GM23338 (cell line): ENCODE measurements at regions not wholly inside any gene's neighbourhood (a gene's known extent, or its start where the extent isn't known, plus 50 kb on each side); places are given as distances from the start of the nearest gene placed in this dataset.

Experiments
- JUNB ChIP-seq: IDR thresholded peaks from one replicate; pipeline ENCODE4 v1.6.1; 2016; ENCODE audit warnings: antibody characterized with exemption; ENCODE audit not compliant: unreplicated experiment
- NANOG ChIP-seq: IDR thresholded peaks from 2 replicates; pipeline ENCODE4 v1.6.1; 2016; ENCODE audit warnings: antibody characterized with exemption, borderline replicate concordance
- TF ChIP-seq, protein P1 (sequence below), 2 experiments: fragments of 200-600 bp in 1 of 2; sonication (generic) in 1 of 2; conservative IDR thresholded peaks; 2 replicates each; pipeline versions ENCODE4 v1.5.1 to v1.6.1; 2016 to 2017; ENCODE audit warnings: antibody characterized with exemption in 2 of 2, low read depth in 2 of 2, mild to moderate bottlenecking in 2 of 2, moderate library complexity in 1 of 2
- TF ChIP-seq, protein P2 (sequence below): IDR thresholded peaks from one replicate; pipeline ENCODE4 v1.6.1; 2018; ENCODE audit warnings: antibody characterized with exemption; ENCODE audit not compliant: unreplicated experiment

DNA sequence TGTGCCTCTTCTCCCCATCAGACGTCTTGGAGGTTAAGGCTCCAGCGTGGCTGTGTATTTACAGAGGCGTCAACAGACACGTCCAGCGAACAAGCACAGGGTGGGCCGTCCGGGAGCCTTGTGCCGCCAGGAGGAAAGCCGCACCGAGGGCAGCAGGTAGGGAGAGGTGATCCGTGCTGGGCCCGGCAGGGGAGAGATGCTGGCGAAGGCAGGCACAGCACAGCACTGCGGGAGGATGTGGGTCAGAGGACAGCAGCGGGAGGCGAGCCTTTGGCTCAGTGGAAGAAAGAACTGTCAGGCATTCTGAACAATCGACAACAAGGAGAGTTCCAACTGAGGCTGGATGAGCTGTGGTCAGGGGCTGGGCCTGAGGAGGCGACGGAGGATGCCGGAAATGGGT is 144.1 kb upstream of the TNR start:
- TF ChIP-seq, protein P1, sequence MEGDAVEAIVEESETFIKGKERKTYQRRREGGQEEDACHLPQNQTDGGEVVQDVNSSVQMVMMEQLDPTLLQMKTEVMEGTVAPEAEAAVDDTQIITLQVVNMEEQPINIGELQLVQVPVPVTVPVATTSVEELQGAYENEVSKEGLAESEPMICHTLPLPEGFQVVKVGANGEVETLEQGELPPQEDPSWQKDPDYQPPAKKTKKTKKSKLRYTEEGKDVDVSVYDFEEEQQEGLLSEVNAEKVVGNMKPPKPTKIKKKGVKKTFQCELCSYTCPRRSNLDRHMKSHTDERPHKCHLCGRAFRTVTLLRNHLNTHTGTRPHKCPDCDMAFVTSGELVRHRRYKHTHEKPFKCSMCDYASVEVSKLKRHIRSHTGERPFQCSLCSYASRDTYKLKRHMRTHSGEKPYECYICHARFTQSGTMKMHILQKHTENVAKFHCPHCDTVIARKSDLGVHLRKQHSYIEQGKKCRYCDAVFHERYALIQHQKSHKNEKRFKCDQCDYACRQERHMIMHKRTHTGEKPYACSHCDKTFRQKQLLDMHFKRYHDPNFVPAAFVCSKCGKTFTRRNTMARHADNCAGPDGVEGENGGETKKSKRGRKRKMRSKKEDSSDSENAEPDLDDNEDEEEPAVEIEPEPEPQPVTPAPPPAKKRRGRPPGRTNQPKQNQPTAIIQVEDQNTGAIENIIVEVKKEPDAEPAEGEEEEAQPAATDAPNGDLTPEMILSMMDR (conservative IDR thresholded peaks at IDR 0.05; ENCODE audit: low read depth in 2 of 2) = no peak
- TF ChIP-seq JUNB (no peak), NANOG (no peak)
- TF ChIP-seq, protein P2, sequence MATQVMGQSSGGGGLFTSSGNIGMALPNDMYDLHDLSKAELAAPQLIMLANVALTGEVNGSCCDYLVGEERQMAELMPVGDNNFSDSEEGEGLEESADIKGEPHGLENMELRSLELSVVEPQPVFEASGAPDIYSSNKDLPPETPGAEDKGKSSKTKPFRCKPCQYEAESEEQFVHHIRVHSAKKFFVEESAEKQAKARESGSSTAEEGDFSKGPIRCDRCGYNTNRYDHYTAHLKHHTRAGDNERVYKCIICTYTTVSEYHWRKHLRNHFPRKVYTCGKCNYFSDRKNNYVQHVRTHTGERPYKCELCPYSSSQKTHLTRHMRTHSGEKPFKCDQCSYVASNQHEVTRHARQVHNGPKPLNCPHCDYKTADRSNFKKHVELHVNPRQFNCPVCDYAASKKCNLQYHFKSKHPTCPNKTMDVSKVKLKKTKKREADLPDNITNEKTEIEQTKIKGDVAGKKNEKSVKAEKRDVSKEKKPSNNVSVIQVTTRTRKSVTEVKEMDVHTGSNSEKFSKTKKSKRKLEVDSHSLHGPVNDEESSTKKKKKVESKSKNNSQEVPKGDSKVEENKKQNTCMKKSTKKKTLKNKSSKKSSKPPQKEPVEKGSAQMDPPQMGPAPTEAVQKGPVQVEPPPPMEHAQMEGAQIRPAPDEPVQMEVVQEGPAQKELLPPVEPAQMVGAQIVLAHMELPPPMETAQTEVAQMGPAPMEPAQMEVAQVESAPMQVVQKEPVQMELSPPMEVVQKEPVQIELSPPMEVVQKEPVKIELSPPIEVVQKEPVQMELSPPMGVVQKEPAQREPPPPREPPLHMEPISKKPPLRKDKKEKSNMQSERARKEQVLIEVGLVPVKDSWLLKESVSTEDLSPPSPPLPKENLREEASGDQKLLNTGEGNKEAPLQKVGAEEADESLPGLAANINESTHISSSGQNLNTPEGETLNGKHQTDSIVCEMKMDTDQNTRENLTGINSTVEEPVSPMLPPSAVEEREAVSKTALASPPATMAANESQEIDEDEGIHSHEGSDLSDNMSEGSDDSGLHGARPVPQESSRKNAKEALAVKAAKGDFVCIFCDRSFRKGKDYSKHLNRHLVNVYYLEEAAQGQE = no peak
